HCT116 (cell line): ENCODE measurements at regions not wholly inside any gene's neighbourhood (a gene's known extent, or its start where the extent isn't known, plus 50 kb on each side); places are given as distances from the start of the nearest gene placed in this dataset.

Experiments
- ATAC-seq: fragments of 200-7000 bp; cut with Tn5 transposase; 2 replicates; pipeline ENCODE4 v1.9.1; 2020; ENCODE audit warnings: mild to moderate bottlenecking, moderate library complexity
- BruUV-seq: library from RNA; stranded (reverse); fragments of 400-500 nt; replicated peaks from 2 replicates; lab custom pipeline; 2021; lab: Mats Ljungman, UMichigan
- CTCF ChIA-PET: fragments of 300-600 bp; sonication (Branson Sonifier 250); formaldehyde crosslinking; loops from one replicate; lab custom pipeline; 2021; ENCODE audit warnings: antibody characterized with exemption; lab: Charles Lee
- POLR2A ChIA-PET: fragments of 300-600, 350-600 bp; sonication (Branson Sonifier 250); formaldehyde crosslinking; loops from one replicate; lab custom pipeline; 2021; ENCODE audit warnings: antibody characterized with exemption; lab: Charles Lee
- RAD21 ChIA-PET, 2 experiments: fragments of 300-600 bp; sonication (Branson Sonifier 250); formaldehyde crosslinking; loops; one replicate each; lab custom pipeline; 2023; ENCODE audit warnings: low total read pairs in 2 of 2; ENCODE audit not compliant: uncharacterized antibody in 2 of 2, unreplicated experiment in 2 of 2, low non-redundant PET in 1 of 2; lab: Charles Lee
- DNase-seq: peaks from one replicate; pipeline ENCODE4 v3.0.0-alpha.2; 2010; ENCODE audit warnings: low read depth, low spot score
- H2AFZ ChIP-seq: fragments of 200-600 bp; shearing (Covaris generic), sonication (generic); 2 replicates; pipeline ENCODE4 v1.6.1; 2017; ENCODE audit warnings: low read depth, mixed run types, mixed read lengths, antibody characterized with exemption, low read length; ENCODE audit not compliant: poor library complexity, severe bottlenecking
- H3K27ac ChIP-seq: 2 replicates; pipeline ENCODE4 v1.5.1; 2012; ENCODE audit warnings: low read depth, low read length
- H3K27me3 ChIP-seq: fragments of 200-600 bp; sonication (generic); 2 replicates; pipeline ENCODE4 v1.6.1; 2016; ENCODE audit warnings: mixed run types, low read length, mixed read lengths; ENCODE audit not compliant: insufficient read depth
- H3K36me3 ChIP-seq, 2 experiments: fragments of 200-500 bp in 1 of 2; fragments of 200-600 bp in 1 of 2; sonication (Bioruptor generic) in 1 of 2; sonication (generic) in 1 of 2; 2 replicates each; pipeline versions ENCODE4 v1.5.1 to v1.6.1; 2014 to 2016; ENCODE audit warnings: low read length in 2 of 2, inconsistent platforms in 1 of 2, mixed read lengths in 1 of 2, mixed run types in 1 of 2; ENCODE audit not compliant: insufficient read depth in 2 of 2, control insufficient read depth in 1 of 2
- H3K4me1 ChIP-seq, 2 experiments: fragments of 200-600 bp in 1 of 2; sonication (generic) in 1 of 2; 2 replicates each; pipeline versions ENCODE4 v1.5.1 to v1.6.1; 2012 to 2017; ENCODE audit warnings: low read length in 2 of 2, inconsistent platforms in 1 of 2, mild to moderate bottlenecking in 1 of 2, mixed read lengths in 1 of 2, mixed run types in 1 of 2, moderate library complexity in 1 of 2; ENCODE audit not compliant: insufficient read depth in 2 of 2, control insufficient read depth in 1 of 2
- H3K4me2 ChIP-seq: fragments of 200-600 bp; sonication (generic); 2 replicates; pipeline ENCODE4 v1.6.1; 2017; ENCODE audit warnings: mixed run types, low read length, mixed read lengths
- H3K4me3 ChIP-seq, 2 experiments: fragments of 200-600 bp in 1 of 2; sonication (generic) in 1 of 2; replicated peaks in 1 of 2; 2 replicates each; pipeline ENCODE4 v1.5.1; 2011 to 2016; ENCODE audit warnings: low read length in 2 of 2, control low read depth in 1 of 2, low read depth in 1 of 2, mild to moderate bottlenecking in 1 of 2, mixed read lengths in 1 of 2, mixed run types in 1 of 2
- H3K79me2 ChIP-seq: fragments of 200-600 bp; sonication (generic); 2 replicates; pipeline ENCODE4 v1.6.1; 2017; ENCODE audit warnings: mild to moderate bottlenecking, mixed run types, low read length, moderate library complexity, mixed read lengths; ENCODE audit not compliant: insufficient read depth
- H3K9ac ChIP-seq: fragments of 200-600 bp; sonication (generic); 2 replicates; pipeline ENCODE4 v1.6.1; 2016; ENCODE audit warnings: low read length, mixed read lengths
- H3K9me2 ChIP-seq: fragments of 200-600 bp; sonication (generic), shearing (Covaris generic); 2 replicates; pipeline ENCODE4 v1.6.1; 2017; ENCODE audit warnings: mixed run types, mild to moderate bottlenecking, moderate library complexity; ENCODE audit not compliant: insufficient read depth
- H3K9me3 ChIP-seq, 2 experiments: fragments of 200-500 bp in 1 of 2; fragments of 200-600 bp in 1 of 2; sonication (Bioruptor generic) in 1 of 2; sonication (generic) in 1 of 2; 2 replicates each; pipeline ENCODE4 v1.6.1; 2014 to 2017; ENCODE audit warnings: low read length in 2 of 2, mixed read lengths in 2 of 2, inconsistent platforms in 1 of 2, low read depth in 1 of 2, mild to moderate bottlenecking in 1 of 2, mixed run types in 1 of 2, moderate library complexity in 1 of 2; ENCODE audit not compliant: control insufficient read depth in 1 of 2, insufficient read depth in 1 of 2
- H4K20me1 ChIP-seq: fragments of 200-600 bp; sonication (generic), shearing (Covaris generic); 2 replicates; pipeline ENCODE4 v1.6.1; 2017; ENCODE audit warnings: mixed run types, mild to moderate bottlenecking, moderate library complexity; ENCODE audit not compliant: insufficient read depth
- CEBPB ChIP-seq: IDR thresholded peaks from 2 replicates; pipeline ENCODE4 v1.6.1; 2012; ENCODE audit warnings: low read depth
- ELF1 ChIP-seq: IDR thresholded peaks from 2 replicates; pipeline ENCODE4 v1.6.1; 2012; ENCODE audit warnings: low read depth, borderline replicate concordance
- FOSL1 ChIP-seq: IDR thresholded peaks from 2 replicates; pipeline ENCODE4 v1.6.1; 2012; ENCODE audit warnings: low read depth
- JUND ChIP-seq: IDR thresholded peaks from 2 replicates; pipeline ENCODE4 v1.6.1; 2012
- POLR2AphosphoS5 ChIP-seq: IDR thresholded peaks from 2 replicates; pipeline ENCODE4 v1.6.1; 2011; ENCODE audit warnings: mild to moderate bottlenecking, low read depth, low read length, moderate library complexity
- SIN3A ChIP-seq: IDR thresholded peaks from 2 replicates; pipeline ENCODE4 v1.6.1; 2012; ENCODE audit warnings: low read depth
- SP1 ChIP-seq: IDR thresholded peaks from 2 replicates; pipeline ENCODE4 v1.6.1; 2012; ENCODE audit warnings: low read depth
- SRF ChIP-seq: IDR thresholded peaks from 2 replicates; pipeline ENCODE4 v1.6.1; 2012; ENCODE audit warnings: low read depth
- TCF7L2 ChIP-seq: IDR thresholded peaks from 2 replicates; pipeline ENCODE4 v1.7.0; 2011; ENCODE audit warnings: borderline replicate concordance, inconsistent platforms; ENCODE audit not compliant: insufficient read depth, insufficient read length; ENCODE audit errors: extremely low read depth
- YY1 ChIP-seq: IDR thresholded peaks from 2 replicates; pipeline ENCODE4 v1.6.1; 2011; ENCODE audit warnings: low read length, low read depth, moderate library complexity, mild to moderate bottlenecking; ENCODE audit not compliant: insufficient replicate concordance; ENCODE audit errors: extremely low read depth
- intact Hi-C: fragments of 100-400 bp; cut with micrococcal nuclease; formaldehyde crosslinking; loops from 2 replicates; pipeline ENCODE4 v1.10.0; 2022
- TF ChIP-seq, protein P1 (sequence below): IDR thresholded peaks from 2 replicates; pipeline ENCODE4 v1.6.1; 2011; ENCODE audit warnings: mild to moderate bottlenecking, low read length, moderate library complexity; ENCODE audit not compliant: insufficient replicate concordance; ENCODE audit errors: extremely low read depth

- Histone ChIP-seq H3K4me3 (no peak overlapping the region), H3K9me2 (no peaks in the 10 kb centered on the region), H4K20me1 (no peaks in the 10 kb centered on the region), H3K27ac (no peak overlapping the region), H2AFZ (peak overlapping the region; percentile 93), H3K9ac (no peak overlapping the region), H3K36me3 (no peaks in the 10 kb centered on the region), H3K9me3 (no peaks in the 10 kb centered on the region), H3K79me2 (no peaks in the 10 kb centered on the region), H3K4me1 (peaks cover 25 to 49% of the 10 kb centered on the region in 2 experiments), H3K4me2 (peak overlapping the region; percentile 1; the same call in 1 of the 2 replicates)
- DNase-seq, result no peak
- ChIA-PET CTCF (no interaction called here), RAD21 (no interaction called here), POLR2A (no interaction called here)
- no peak for ATAC-seq
- BruUV-seq, result no TSS peak
- 0 out of 2 replicates have a peak, but pooled peaks have one; percentile 6 for TF ChIP-seq SP1
- no peak for TF ChIP-seq SRF
- TF ChIP-seq FOSL1, result no peak
- TF ChIP-seq, all 23 proteins: peak for 1
- intact Hi-C loops, result loop anchor here (10.0 kb wide), 1 partner anchor 508 kb away; no protein-coding TSS in a partner anchor
- no peaks in the 10 kb centered on the region for H3K27me3 ChIP-seq
Observed at GRCh38 chr17:71902894-71903506, 217.8 kb upstream of the SOX9 start.

GRCh38 chr17:71905376-71906031, 215.3 kb upstream of the SOX9 start:
- Histone ChIP-seq H3K9ac (no peak overlapping the region), H3K4me3 (no peak overlapping the region), H3K4me2 (no peak overlapping the region), H3K4me1 (peaks cover 15 to 30% of the 10 kb centered on the region in 2 experiments), H3K27ac (no peak overlapping the region), H3K9me2 (no peaks in the 10 kb centered on the region), H3K79me2 (no peaks in the 10 kb centered on the region), H3K36me3 (no peaks in the 10 kb centered on the region), H4K20me1 (no peaks in the 10 kb centered on the region), H3K27me3 (no peaks in the 10 kb centered on the region), H2AFZ (peak overlapping the region; percentile 25), H3K9me3 (no peaks in the 10 kb centered on the region)
- POLR2A ChIA-PET, result no interaction called here
- TF ChIP-seq YY1 (no peak), FOSL1 (no peak), ELF1 (no peak), TCF7L2 (no peak), SP1 (no peak), JUND (no peak), POLR2AphosphoS5 (no peak), SIN3A (no peak), CEBPB (no peak)
- TF ChIP-seq, protein P1, sequence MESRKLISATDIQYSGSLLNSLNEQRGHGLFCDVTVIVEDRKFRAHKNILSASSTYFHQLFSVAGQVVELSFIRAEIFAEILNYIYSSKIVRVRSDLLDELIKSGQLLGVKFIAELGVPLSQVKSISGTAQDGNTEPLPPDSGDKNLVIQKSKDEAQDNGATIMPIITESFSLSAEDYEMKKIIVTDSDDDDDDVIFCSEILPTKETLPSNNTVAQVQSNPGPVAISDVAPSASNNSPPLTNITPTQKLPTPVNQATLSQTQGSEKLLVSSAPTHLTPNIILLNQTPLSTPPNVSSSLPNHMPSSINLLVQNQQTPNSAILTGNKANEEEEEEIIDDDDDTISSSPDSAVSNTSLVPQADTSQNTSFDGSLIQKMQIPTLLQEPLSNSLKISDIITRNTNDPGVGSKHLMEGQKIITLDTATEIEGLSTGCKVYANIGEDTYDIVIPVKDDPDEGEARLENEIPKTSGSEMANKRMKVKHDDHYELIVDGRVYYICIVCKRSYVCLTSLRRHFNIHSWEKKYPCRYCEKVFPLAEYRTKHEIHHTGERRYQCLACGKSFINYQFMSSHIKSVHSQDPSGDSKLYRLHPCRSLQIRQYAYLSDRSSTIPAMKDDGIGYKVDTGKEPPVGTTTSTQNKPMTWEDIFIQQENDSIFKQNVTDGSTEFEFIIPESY, result no peak
- CTCF ChIA-PET, result no interaction called here
- ATAC-seq (no peak), DNase-seq (no peak)
- intact Hi-C loops, result loop anchor here (10.0 kb wide), 1 partner anchor 511 kb away; no protein-coding TSS in a partner anchor
- RAD21 ChIA-PET, result no interaction called here
- BruUV-seq, result no TSS peak
